H1 (cell line): ENCODE measurements at regions not wholly inside any gene's neighbourhood (a gene's known extent, or its start where the extent isn't known, plus 50 kb on each side); places are given as distances from the start of the nearest gene placed in this dataset.

Experiments
- CHD2 ChIP-seq: IDR thresholded peaks from 2 replicates; pipeline ENCODE4 v1.6.1; 2012; ENCODE audit warnings: low read length, improper control_type of control experiment
- CHD7 ChIP-seq: fragments of 300-600 bp; sonication (generic); IDR thresholded peaks from 2 replicates; pipeline ENCODE4 v1.7.1; 2012; ENCODE audit warnings: low read length, moderate library complexity, mild to moderate bottlenecking, inconsistent platforms; ENCODE audit not compliant: insufficient replicate concordance
- CREB1 ChIP-seq: IDR thresholded peaks from 2 replicates; pipeline ENCODE4 v1.6.1; 2012; ENCODE audit warnings: inconsistent platforms
- CTBP2 ChIP-seq: IDR thresholded peaks from 2 replicates; pipeline ENCODE4 v1.7.0; 2011; ENCODE audit warnings: borderline replicate concordance, mild to moderate bottlenecking, moderate library complexity, mixed read lengths, low read length; ENCODE audit not compliant: insufficient read depth, insufficient read length
- EGR1 ChIP-seq: IDR thresholded peaks from 2 replicates; pipeline ENCODE4 v1.6.1; 2011; ENCODE audit warnings: low read depth, low read length, borderline replicate concordance
- EZH2 ChIP-seq: fragments of 200-600 bp; sonication (generic); IDR thresholded peaks from 2 replicates; pipeline ENCODE4 v1.7.1; 2012; ENCODE audit warnings: low read depth, mild to moderate bottlenecking, moderate library complexity, low read length, inconsistent platforms; ENCODE audit not compliant: severe bottlenecking
- FOSL1 ChIP-seq: IDR thresholded peaks from 2 replicates; pipeline ENCODE4 v1.6.1; 2011; ENCODE audit warnings: mild to moderate bottlenecking, low read depth, low read length, moderate library complexity; ENCODE audit not compliant: insufficient read depth
- GABPA ChIP-seq: IDR thresholded peaks from 2 replicates; pipeline ENCODE4 v1.6.1; 2011; ENCODE audit warnings: mild to moderate bottlenecking, low read length, moderate library complexity, borderline replicate concordance; ENCODE audit not compliant: insufficient read depth
- POLR2AphosphoS5 ChIP-seq: IDR thresholded peaks from 2 replicates; pipeline ENCODE4 v1.6.1; 2011; ENCODE audit warnings: low read depth, low read length
- RBBP5 ChIP-seq: IDR thresholded peaks from 2 replicates; pipeline ENCODE4 v1.7.1; 2012; ENCODE audit warnings: low read depth, mild to moderate bottlenecking, inconsistent platforms, low read length, moderate library complexity, borderline replicate concordance
- SIRT6 ChIP-seq: IDR thresholded peaks from one replicate; pipeline ENCODE4 v1.7.1; 2012; ENCODE audit warnings: low read length, inconsistent platforms
- SIX5 ChIP-seq: IDR thresholded peaks from 2 replicates; pipeline ENCODE4 v1.6.1; 2011; ENCODE audit warnings: mild to moderate bottlenecking, low read depth, low read length
- SP4 ChIP-seq: IDR thresholded peaks from 2 replicates; pipeline ENCODE4 v1.6.1; 2012; ENCODE audit warnings: low read length, inconsistent platforms
- ZNF274 ChIP-seq: IDR thresholded peaks from 2 replicates; pipeline ENCODE4 v1.7.0; 2012; ENCODE audit warnings: low read length, borderline replicate concordance; ENCODE audit errors: extremely low read depth

- TF ChIP-seq CHD7 = no peak
- no peak for TF ChIP-seq GABPA
- no peak for TF ChIP-seq EZH2
- TF ChIP-seq CREB1 = no peak
- no peak for TF ChIP-seq SP4
- TF ChIP-seq SIX5 = no peak
- no peak for TF ChIP-seq FOSL1
- no peak for TF ChIP-seq EGR1
- TF ChIP-seq SIRT6 = no peak
- TF ChIP-seq RBBP5 = no peak
- TF ChIP-seq CTBP2 = no peak
- TF ChIP-seq POLR2AphosphoS5 = no peak
- TF ChIP-seq ZNF274 = no peak
- TF ChIP-seq CHD2 = no peak
These were observed 183.1 kb upstream of the HDAC9 start (continued) for GRCh38 chr7:18312482-18312881.
